ENCODE measurements at regions not wholly inside any gene's neighbourhood (a gene's known extent, or its start where the extent isn't known, plus 50 kb on each side); places are given as distances from the start of the nearest gene placed in this dataset.

- no peak overlapping the region for H3K4me2 ChIP-seq (ENCODE audit: insufficient read depth in 1 of 2, low read depth in 2 of 2, low read length in 2 of 2)
- no peak overlapping the region for H3K56ac ChIP-seq (replicated peaks; ENCODE audit: insufficient read length, low read depth, low read length)
- POLR2A ChIA-PET (ENCODE audit: partially characterized antibody): no interaction called here
- no peaks in the 10 kb centered on the region for H3K79me2 ChIP-seq (ENCODE audit: control insufficient read depth in 1 of 2, insufficient read depth in 2 of 2, low read length in 2 of 2)
- H2AFZ ChIP-seq (ENCODE audit: low read length): no peak overlapping the region
- no peak for TF ChIP-seq KDM1A (IDR thresholded peaks at IDR 0.05; ENCODE audit: borderline replicate concordance, low read length)
- no peak for TF ChIP-seq YY1 (IDR thresholded peaks at IDR 0.05; ENCODE audit: low read depth, low read length)
- no peak for TF ChIP-seq PHF8 (conservative IDR thresholded peaks at IDR 0.05; ENCODE audit: low read depth, low read length)
- no peak for TF ChIP-seq ASH2L (IDR thresholded peaks at IDR 0.05; ENCODE audit: low read length)
- TF ChIP-seq SAP30 (IDR thresholded peaks at IDR 0.05; ENCODE audit: insufficient read depth, insufficient replicate concordance, low read length): no peak
- TF ChIP-seq BRCA1 (IDR thresholded peaks at IDR 0.05; ENCODE audit: low read depth, low read length): no peak
- no peak for TF ChIP-seq EGR1 (IDR thresholded peaks at IDR 0.05; ENCODE audit: borderline replicate concordance, low read depth, low read length)
- no peak for TF ChIP-seq TAF7 (optimal IDR thresholded peaks at IDR 0.05; ENCODE audit: borderline replicate concordance, low read depth, low read length)
- TF ChIP-seq SP2 (IDR thresholded peaks at IDR 0.05; ENCODE audit: low read length): no peak
- TF ChIP-seq EZH2 (IDR thresholded peaks at IDR 0.05; ENCODE audit: low read depth, low read length, severe bottlenecking): no peak
- no peaks in the 10 kb centered on the region for H3K4me1 ChIP-seq (replicated peaks in 1 of 4; ENCODE audit: control insufficient read depth in 3 of 4, insufficient read depth in 4 of 4, low read length in 3 of 4)
- no peaks in the 10 kb centered on the region; a peak in 1 of 7 replicates for H3K27me3 ChIP-seq (replicated peaks in 1 of 4; ENCODE audit: control insufficient read depth in 3 of 4, extremely low read depth in 1 of 4, insufficient read depth in 3 of 4, low read length in 3 of 4)
- H2AK5ac ChIP-seq (ENCODE audit: low read depth, low read length): no peak overlapping the region
- H3K27ac ChIP-seq (ENCODE audit: low read depth, low read length): no peak overlapping the region
- CTCF ChIA-PET (ENCODE audit: partially characterized antibody): interaction anchor here (1.1 kb wide), 1 partner anchor 42 kb away, joined by 3 read pairs; no protein-coding TSS in a partner anchor
- no peak overlapping the region for H3K14ac ChIP-seq (ENCODE audit: insufficient read length)
- no peak overlapping the region for H4K91ac ChIP-seq (replicated peaks; ENCODE audit: insufficient read length, low read length)
- H3K4me3 ChIP-seq (ENCODE audit: extremely low read depth in 1 of 4, insufficient read depth in 2 of 4, low read depth in 3 of 4, low read length in 4 of 4): no peak overlapping the region
- no peak overlapping the region for H4K8ac ChIP-seq (ENCODE audit: extremely low read depth, insufficient read depth, low read length)
- H2BK120ac ChIP-seq (replicated peaks; ENCODE audit: low read depth, low read length): no peak overlapping the region
- FAIRE-seq: no peak
- H3K9ac ChIP-seq (replicated peaks in 1 of 4; ENCODE audit: extremely low read depth in 1 of 4, low read depth in 3 of 4, low read length in 3 of 4): no peak overlapping the region
- H3K23ac ChIP-seq (ENCODE audit: insufficient read length): no peak overlapping the region
- H3K79me1 ChIP-seq (ENCODE audit: low read depth, low read length): no peaks in the 10 kb centered on the region
- 79% methylated on average over 4 of the region's 4 CpGs; no CpG with 5 or more reads in 1 of the 2 experiments for WGBS, 2 experiments (ENCODE audit: extremely low coverage in 1 of 2, insufficient coverage in 1 of 2, insufficient read length in 1 of 2, insufficient replicate concordance in 2 of 2, low coverage in 1 of 2, low lambda C conversion rate in 2 of 2, missing lambda C conversion rate in 1 of 2)
- no peak overlapping the region for H4K5ac ChIP-seq (ENCODE audit: insufficient read length, low read depth, low read length)
- H3K36me3 ChIP-seq (ENCODE audit: control insufficient read depth in 2 of 4, insufficient read depth in 4 of 4, low read length in 3 of 4): no peaks in the 10 kb centered on the region
- H2BK20ac ChIP-seq (ENCODE audit: low read length): no peak overlapping the region
- no peak overlapping the region for H2BK12ac ChIP-seq (ENCODE audit: low read depth, low read length)
- H3K9me3 ChIP-seq (ENCODE audit: insufficient read depth in 2 of 2, low read depth in 1 of 2, low read length in 1 of 2): no peaks in the 10 kb centered on the region
- H2BK5ac ChIP-seq (ENCODE audit: low read depth, low read length): no peak overlapping the region
- no peak overlapping the region for H3K18ac ChIP-seq (ENCODE audit: extremely low read depth, low read length)
- H3K23me2 ChIP-seq (ENCODE audit: low read depth, low read length): no peaks in the 10 kb centered on the region
- no peaks in the 10 kb centered on the region for H4K20me1 ChIP-seq (replicated peaks in 1 of 2; ENCODE audit: control insufficient read depth in 1 of 2, insufficient read depth in 2 of 2, low read length in 2 of 2)
- no peak for DNase-seq (ENCODE audit: low read depth in 1 of 2, low spot score in 2 of 2)
- no peak overlapping the region; the same call in 1 of the 2 replicates for H2BK15ac ChIP-seq (ENCODE audit: low read length)
- H3K4ac ChIP-seq (replicated peaks; ENCODE audit: insufficient read length, low read depth, low read length): no peak overlapping the region
These were observed 176.4 kb downstream of the NSG2 start for GRCh38 chr5:174221946-174222345.
